GM12878 (cell line): ENCODE measurements at regions not wholly inside any gene's neighbourhood (a gene's known extent, or its start where the extent isn't known, plus 50 kb on each side); places are given as distances from the start of the nearest gene placed in this dataset.

Experiments used
- ATAC-seq: fragments of 200-7000 bp; cut with Tn5 transposase; 3 replicates; pipeline ENCODE4 v1.9.1; 2020; ENCODE audit warnings: mild to moderate bottlenecking, moderate library complexity
- BruUV-seq: library from RNA; stranded (reverse); fragments of 400-500 nt; replicated peaks from 2 replicates; lab custom pipeline; 2021; lab: Mats Ljungman, UMichigan
- CTCF ChIA-PET: fragments of 300-600 bp; sonication (Branson Sonifier 250); formaldehyde crosslinking; extraction: SDS; loops from one replicate; lab custom pipeline; 2021; ENCODE audit warnings: inconsistent platforms; lab: Yijun Ruan, JAX
- POLR2A ChIA-PET: fragments of 350-600 bp; formaldehyde crosslinking; extraction: SDS; loops from one replicate; lab custom pipeline; 2021; ENCODE audit warnings: inconsistent platforms; lab: Charles Lee
- RAD21 ChIA-PET: fragments of 300-600 bp; sonication (Branson Sonifier 250); formaldehyde crosslinking; loops from one replicate; lab custom pipeline; 2023; ENCODE audit warnings: antibody characterized with exemption; ENCODE audit not compliant: unreplicated experiment; lab: Charles Lee
- SMC1A ChIA-PET: fragments of 300-600 bp; sonication (Branson Sonifier 250); formaldehyde crosslinking; loops from one replicate; lab custom pipeline; 2023; ENCODE audit not compliant: unreplicated experiment, uncharacterized antibody; lab: Charles Lee
- DNase-seq: peaks from one replicate; pipeline ENCODE4 v3.0.0-alpha.2; 2011; ENCODE audit warnings: low read depth, low spot score
- FAIRE-seq: peaks from 3 replicates; lab custom pipeline; 2011; peaks lifted over from hg19 to GRCh38; lab: Jason Lieb, UNC
- H2AFZ ChIP-seq: 2 replicates; pipeline ENCODE4 v1.6.0; 2011; ENCODE audit warnings: low read depth, low read length, control low read depth; ENCODE audit not compliant: control insufficient read depth
- H3K27ac ChIP-seq: 2 replicates; pipeline ENCODE4 v1.5.1; 2011; ENCODE audit warnings: control low read depth; ENCODE audit not compliant: control insufficient read depth, insufficient read depth
- H3K27me3 ChIP-seq, 2 experiments: replicated peaks in 1 of 2; 2 replicates each; pipeline versions ENCODE4 v1.6.0 to v1.6.1; 2011; ENCODE audit warnings: low read length in 1 of 2; ENCODE audit not compliant: control insufficient read depth in 2 of 2, insufficient read depth in 2 of 2
- H3K36me3 ChIP-seq, 2 experiments: 2 replicates each; pipeline ENCODE4 v1.5.1; 2011; ENCODE audit warnings: low read length in 1 of 2; ENCODE audit not compliant: control insufficient read depth in 2 of 2, insufficient read depth in 2 of 2
- H3K4me1 ChIP-seq: 2 replicates; pipeline ENCODE4 v1.6.1; 2011; ENCODE audit warnings: mild to moderate bottlenecking, low read length, moderate library complexity, mixed read lengths; ENCODE audit not compliant: control insufficient read depth, insufficient read depth
- H3K4me2 ChIP-seq: 2 replicates; pipeline ENCODE4 v1.6.0; 2011; ENCODE audit warnings: control low read depth; ENCODE audit not compliant: control insufficient read depth, insufficient read depth
- H3K4me3 ChIP-seq: fragments of 200-600 bp; sonication (generic); 2 replicates; pipeline ENCODE4 v1.5.1; 2016
- H3K79me2 ChIP-seq: 2 replicates; pipeline ENCODE4 v1.6.0; 2011; ENCODE audit warnings: low read length; ENCODE audit not compliant: control insufficient read depth, insufficient read depth
- H3K9ac ChIP-seq: 2 replicates; pipeline ENCODE4 v1.8.0; 2011; ENCODE audit warnings: low read length, control low read depth, mixed read lengths; ENCODE audit not compliant: control insufficient read depth, insufficient read depth
- H3K9me3 ChIP-seq: replicated peaks from 3 replicates; pipeline ENCODE4 v1.5.1; 2011; ENCODE audit warnings: mild to moderate bottlenecking, low read length; ENCODE audit not compliant: control insufficient read depth, insufficient read depth
- H4K20me1 ChIP-seq: 2 replicates; pipeline ENCODE4 v1.6.0; 2011; ENCODE audit not compliant: control insufficient read depth, insufficient read depth
- CUX1 ChIP-seq: IDR thresholded peaks from 2 replicates; pipeline ENCODE4 v1.6.1; 2012; ENCODE audit warnings: improper control_type of control experiment, low read depth, low read length; ENCODE audit not compliant: insufficient replicate concordance
- EGR1 ChIP-seq, 2 experiments: IDR thresholded peaks; 1 replicate in 1 of 2; 2 replicates in 1 of 2; pipeline ENCODE4 v1.6.1; 2011 to 2012; ENCODE audit warnings: low read depth in 2 of 2, low read length in 2 of 2, borderline replicate concordance in 1 of 2, mild to moderate bottlenecking in 1 of 2, moderate library complexity in 1 of 2
- KDM1A ChIP-seq: fragments of 200-600 bp; sonication (generic); IDR thresholded peaks from 2 replicates; pipeline ENCODE4 v1.6.1; 2016; ENCODE audit warnings: borderline replicate concordance
- POLR2AphosphoS2 ChIP-seq: IDR thresholded peaks from 2 replicates; pipeline ENCODE4 v1.6.1; 2011; ENCODE audit warnings: low read depth, mild to moderate bottlenecking, low read length, improper control_type of control experiment, moderate library complexity
- SIX5 ChIP-seq: IDR thresholded peaks from 2 replicates; pipeline ENCODE4 v1.6.1; 2011; ENCODE audit warnings: mild to moderate bottlenecking, low read depth, low read length, moderate library complexity; ENCODE audit not compliant: severe bottlenecking
- ZNF274 ChIP-seq: IDR thresholded peaks from one replicate; pipeline ENCODE4 v1.8.0; 2011; ENCODE audit not compliant: insufficient read length, insufficient read depth
- whole genome bisulfite sequencing: methylation state at CpG from one replicate; pipeline ENCODE4 v1.1.6; 2016; ENCODE audit warnings: low lambda C conversion rate; ENCODE audit not compliant: insufficient replicate concordance, insufficient coverage; ENCODE audit errors: missing lambda C conversion rate; 5-methylcytosine and 5-hydroxymethylcytosine counted together
- in situ Hi-C: fragments of 300-500 bp; cut with MboI; formaldehyde crosslinking; loops from 9 replicates; pipeline ENCODE4 v1.14.3; 2018; ENCODE audit warnings: mixed read lengths
- intact Hi-C: fragments of 100-400 bp; cut with micrococcal nuclease; formaldehyde crosslinking; loops from one replicate; pipeline ENCODE4 v1.14.2; 2022; ENCODE audit not compliant: unreplicated experiment
- TF ChIP-seq, protein P1 (sequence below): fragments of 450-650 bp; IDR thresholded peaks from 2 replicates; pipeline ENCODE4 v1.6.1; 2016; ENCODE audit warnings: mild to moderate bottlenecking, moderate library complexity, borderline replicate concordance

DNA sequence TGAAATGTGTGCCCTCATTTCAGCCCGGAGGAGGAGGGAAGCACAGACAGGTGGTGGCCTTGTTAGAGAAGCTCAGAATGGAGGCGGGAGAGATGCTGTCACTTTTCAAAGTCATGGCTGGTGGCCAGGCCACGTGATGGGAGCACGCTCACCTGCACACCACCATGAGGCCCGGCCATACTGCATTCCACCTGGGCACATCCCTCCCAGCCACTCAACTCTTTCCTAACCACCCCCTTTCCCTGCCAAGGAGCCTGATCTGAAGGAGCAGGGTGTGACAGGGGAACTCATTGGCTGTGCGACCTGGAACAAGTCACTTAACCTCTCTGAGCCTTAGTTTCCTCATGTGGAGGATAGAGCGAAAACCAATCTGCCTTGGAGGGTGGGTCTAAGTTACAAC lies 364.5 kb downstream of the CTTN start:
- BruUV-seq = no TSS peak
- Histone ChIP-seq H3K4me2 (no peak overlapping the region), H4K20me1 (no peaks in the 10 kb centered on the region), H3K4me3 (no peak overlapping the region), H2AFZ (no peak overlapping the region), H3K9ac (no peak overlapping the region), H3K36me3 (no peaks in the 10 kb centered on the region), H3K4me1 (no peaks in the 10 kb centered on the region), H3K27me3 (no peaks in the 10 kb centered on the region; a peak in 1 of 4 replicates), H3K9me3 (no peaks in the 10 kb centered on the region; the same call in 2 of the 3 replicates), H3K79me2 (no peaks in the 10 kb centered on the region), H3K27ac (no peak overlapping the region)
- RAD21 ChIA-PET = no interaction called here
- in situ Hi-C loops = no loop called here
- intact Hi-C loops = no loop called here
- SMC1A ChIA-PET = no interaction called here
- POLR2A ChIA-PET = interaction anchor here (0.6 kb wide), 1 partner anchor 508 kb away, joined by 3 read pairs; no protein-coding TSS in a partner anchor
- WGBS = 17% methylated on average over 7 of the region's 7 CpGs
- ATAC-seq (no peak), DNase-seq (no peak), FAIRE-seq (no peak)
- TF ChIP-seq, protein P1, sequence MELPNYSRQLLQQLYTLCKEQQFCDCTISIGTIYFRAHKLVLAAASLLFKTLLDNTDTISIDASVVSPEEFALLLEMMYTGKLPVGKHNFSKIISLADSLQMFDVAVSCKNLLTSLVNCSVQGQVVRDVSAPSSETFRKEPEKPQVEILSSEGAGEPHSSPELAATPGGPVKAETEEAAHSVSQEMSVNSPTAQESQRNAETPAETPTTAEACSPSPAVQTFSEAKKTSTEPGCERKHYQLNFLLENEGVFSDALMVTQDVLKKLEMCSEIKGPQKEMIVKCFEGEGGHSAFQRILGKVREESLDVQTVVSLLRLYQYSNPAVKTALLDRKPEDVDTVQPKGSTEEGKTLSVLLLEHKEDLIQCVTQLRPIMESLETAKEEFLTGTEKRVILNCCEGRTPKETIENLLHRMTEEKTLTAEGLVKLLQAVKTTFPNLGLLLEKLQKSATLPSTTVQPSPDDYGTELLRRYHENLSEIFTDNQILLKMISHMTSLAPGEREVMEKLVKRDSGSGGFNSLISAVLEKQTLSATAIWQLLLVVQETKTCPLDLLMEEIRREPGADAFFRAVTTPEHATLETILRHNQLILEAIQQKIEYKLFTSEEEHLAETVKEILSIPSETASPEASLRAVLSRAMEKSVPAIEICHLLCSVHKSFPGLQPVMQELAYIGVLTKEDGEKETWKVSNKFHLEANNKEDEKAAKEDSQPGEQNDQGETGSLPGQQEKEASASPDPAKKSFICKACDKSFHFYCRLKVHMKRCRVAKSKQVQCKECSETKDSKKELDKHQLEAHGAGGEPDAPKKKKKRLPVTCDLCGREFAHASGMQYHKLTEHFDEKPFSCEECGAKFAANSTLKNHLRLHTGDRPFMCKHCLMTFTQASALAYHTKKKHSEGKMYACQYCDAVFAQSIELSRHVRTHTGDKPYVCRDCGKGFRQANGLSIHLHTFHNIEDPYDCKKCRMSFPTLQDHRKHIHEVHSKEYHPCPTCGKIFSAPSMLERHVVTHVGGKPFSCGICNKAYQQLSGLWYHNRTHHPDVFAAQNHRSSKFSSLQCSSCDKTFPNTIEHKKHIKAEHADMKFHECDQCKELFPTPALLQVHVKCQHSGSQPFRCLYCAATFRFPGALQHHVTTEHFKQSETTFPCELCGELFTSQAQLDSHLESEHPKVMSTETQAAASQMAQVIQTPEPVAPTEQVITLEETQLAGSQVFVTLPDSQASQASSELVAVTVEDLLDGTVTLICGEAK = no peak
- TF ChIP-seq POLR2AphosphoS2 (no peak), ZNF274 (no peak), CUX1 (no peak), KDM1A (no peak), SIX5 (no peak), EGR1 (IDR thresholded peaks at IDR 0.05; ENCODE audit: borderline replicate concordance in 1 of 2, low read depth in 2 of 2, low read length in 2 of 2) (no peak)
- CTCF ChIA-PET = interaction anchor here (1.2 kb wide), 1 partner anchor 11 kb away, joined by 3 read pairs; no protein-coding TSS in a partner anchor
